Left lung (tissue), 4 donors: ENCODE measurements at regions not wholly inside any gene's neighbourhood (a gene's known extent, or its start where the extent isn't known, plus 50 kb on each side); places are given as distances from the start of the nearest gene placed in this dataset.

ENCODE experiments used
- ATAC-seq: fragments of 200-7000 bp; cut with Tn5 transposase; one replicate; pipeline ENCODE4 v1.9.1; 2020; ENCODE audit warnings: moderate library complexity
- DNase-seq, 4 donors: peaks; one replicate each; pipeline ENCODE4 v3.0.0-alpha.2; 2013 to 2020
- H3K27ac ChIP-seq, 2 donors: fragments of 200-600 bp; sonication (generic) in 1 of 2; one replicate each; pipeline versions ENCODE4 v1.5.0 to v1.8.0; 2020 to 2021
- H3K27me3 ChIP-seq, 2 donors: fragments of 200-600 bp; sonication (generic) in 1 of 2; one replicate each; pipeline versions ENCODE4 v1.5.0 to v1.8.0; 2020 to 2021
- H3K36me3 ChIP-seq, 2 donors: fragments of 200-600 bp; sonication (generic) in 1 of 2; one replicate each; pipeline versions ENCODE4 v1.5.0 to v1.8.0; 2020 to 2021
- H3K4me1 ChIP-seq, 2 donors: fragments of 200-600 bp; one replicate each; pipeline ENCODE4 v1.8.0; 2021
- H3K4me3 ChIP-seq, 2 donors: fragments of 200-600 bp; sonication (generic) in 1 of 2; one replicate each; pipeline versions ENCODE4 v1.5.0 to v1.8.0; 2020 to 2021; ENCODE audit warnings: mild to moderate bottlenecking in 1 of 2
- H3K9me3 ChIP-seq, 2 donors: fragments of 200-600 bp; sonication (generic) in 1 of 2; one replicate each; pipeline versions ENCODE4 v1.5.0 to v1.8.0; 2020 to 2021
- intact Hi-C, 2 donors: fragments of 100-400 bp; cut with DNase I; formaldehyde crosslinking; loops; one replicate each; pipeline versions ENCODE4 v1.11.2 to v1.14.2; 2022
- TF ChIP-seq, protein P1 (sequence below), 2 donors: fragments of 200-600 bp; sonication (generic) in 1 of 2; IDR thresholded peaks; one replicate each; pipeline versions ENCODE4 v1.5.0 to v1.8.0; 2021; ENCODE audit warnings: antibody characterized with exemption in 2 of 2
- donor health status: DM: no; HTN: yes; CAD: no.
- donor health status: DM: no; HTN: no; CAD: no.

- intact Hi-C loops = no loop called here
- no peaks in the 10 kb centered on the region for H3K4me1 ChIP-seq
- H3K27ac ChIP-seq = no peak overlapping the region
- no peaks in the 10 kb centered on the region for H3K27me3 ChIP-seq
- no peak for DNase-seq
- H3K9me3 ChIP-seq = peaks cover 0 to 6% of the 10 kb centered on the region in 2 donors
- H3K4me3 ChIP-seq = no peak overlapping the region
- H3K36me3 ChIP-seq = no peaks in the 10 kb centered on the region
- no peak for ATAC-seq
- TF ChIP-seq, protein P1, sequence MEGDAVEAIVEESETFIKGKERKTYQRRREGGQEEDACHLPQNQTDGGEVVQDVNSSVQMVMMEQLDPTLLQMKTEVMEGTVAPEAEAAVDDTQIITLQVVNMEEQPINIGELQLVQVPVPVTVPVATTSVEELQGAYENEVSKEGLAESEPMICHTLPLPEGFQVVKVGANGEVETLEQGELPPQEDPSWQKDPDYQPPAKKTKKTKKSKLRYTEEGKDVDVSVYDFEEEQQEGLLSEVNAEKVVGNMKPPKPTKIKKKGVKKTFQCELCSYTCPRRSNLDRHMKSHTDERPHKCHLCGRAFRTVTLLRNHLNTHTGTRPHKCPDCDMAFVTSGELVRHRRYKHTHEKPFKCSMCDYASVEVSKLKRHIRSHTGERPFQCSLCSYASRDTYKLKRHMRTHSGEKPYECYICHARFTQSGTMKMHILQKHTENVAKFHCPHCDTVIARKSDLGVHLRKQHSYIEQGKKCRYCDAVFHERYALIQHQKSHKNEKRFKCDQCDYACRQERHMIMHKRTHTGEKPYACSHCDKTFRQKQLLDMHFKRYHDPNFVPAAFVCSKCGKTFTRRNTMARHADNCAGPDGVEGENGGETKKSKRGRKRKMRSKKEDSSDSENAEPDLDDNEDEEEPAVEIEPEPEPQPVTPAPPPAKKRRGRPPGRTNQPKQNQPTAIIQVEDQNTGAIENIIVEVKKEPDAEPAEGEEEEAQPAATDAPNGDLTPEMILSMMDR (IDR thresholded peaks at IDR 0.05) = no peak
Measured at GRCh38 chr4:96193061-96193460, 353.2 kb downstream of the PDHA2 start.

DNA sequence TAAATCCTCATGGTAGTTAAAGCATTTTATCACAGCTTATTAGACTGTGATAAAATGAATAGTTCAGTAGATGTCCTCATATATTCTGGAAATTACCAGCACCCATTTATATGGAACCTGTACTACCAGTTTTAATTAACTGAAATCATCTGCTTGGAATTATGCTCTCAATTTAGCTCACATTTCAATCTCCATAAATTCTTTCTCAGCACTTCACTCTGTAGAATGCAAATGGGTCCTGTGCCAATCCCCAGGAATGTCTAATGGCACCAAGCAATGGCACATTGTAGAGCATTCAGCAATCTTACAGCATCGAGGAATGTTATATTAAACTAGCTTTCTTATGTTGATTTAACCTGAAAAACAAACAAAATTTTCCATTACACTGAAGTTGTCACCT is 355.1 kb downstream of the PDHA2 start:
- DNase-seq = no peak

GRCh38 chr4:96205143-96205936 is 365.4 kb downstream of the PDHA2 start:
- no peaks in the 10 kb centered on the region for H3K4me1 ChIP-seq
- TF ChIP-seq, protein P1 (IDR thresholded peaks at IDR 0.05) = no peak
- H3K36me3 ChIP-seq = no peaks in the 10 kb centered on the region
- intact Hi-C loops = no loop called here
- H3K27ac ChIP-seq = no peak overlapping the region
- ATAC-seq (no peak), DNase-seq (no peak)
- H3K9me3 ChIP-seq = peaks cover 0 to 6% of the 10 kb centered on the region in 2 donors
- no peaks in the 10 kb centered on the region for H3K27me3 ChIP-seq
- no peak overlapping the region for H3K4me3 ChIP-seq

More for the DNA sequence above, 355.1 kb downstream of the PDHA2 start:
- H3K36me3 ChIP-seq = no peaks in the 10 kb centered on the region
- peaks cover 0 to 6% of the 10 kb centered on the region in 2 donors for H3K9me3 ChIP-seq
- H3K4me1 ChIP-seq = no peaks in the 10 kb centered on the region
- H3K27ac ChIP-seq = no peak overlapping the region
- H3K4me3 ChIP-seq = no peak overlapping the region
- intact Hi-C loops = no loop called here
- TF ChIP-seq, protein P1 (IDR thresholded peaks at IDR 0.05) = no peak
- no peaks in the 10 kb centered on the region for H3K27me3 ChIP-seq
- ATAC-seq = no peak

GRCh38 chr4:96227515-96227914 is 387.6 kb downstream of the PDHA2 start:
- H3K36me3 ChIP-seq = no peaks in the 10 kb centered on the region
- H3K27me3 ChIP-seq = no peaks in the 10 kb centered on the region
- intact Hi-C loops = no loop called here
- ATAC-seq (no peak), DNase-seq (no peak)
- no peak overlapping the region for H3K27ac ChIP-seq
- H3K4me3 ChIP-seq = no peak overlapping the region
- no peaks in the 10 kb centered on the region for H3K9me3 ChIP-seq
- H3K4me1 ChIP-seq = no peaks in the 10 kb centered on the region
- TF ChIP-seq, protein P1 (IDR thresholded peaks at IDR 0.05) = no peak

DNA sequence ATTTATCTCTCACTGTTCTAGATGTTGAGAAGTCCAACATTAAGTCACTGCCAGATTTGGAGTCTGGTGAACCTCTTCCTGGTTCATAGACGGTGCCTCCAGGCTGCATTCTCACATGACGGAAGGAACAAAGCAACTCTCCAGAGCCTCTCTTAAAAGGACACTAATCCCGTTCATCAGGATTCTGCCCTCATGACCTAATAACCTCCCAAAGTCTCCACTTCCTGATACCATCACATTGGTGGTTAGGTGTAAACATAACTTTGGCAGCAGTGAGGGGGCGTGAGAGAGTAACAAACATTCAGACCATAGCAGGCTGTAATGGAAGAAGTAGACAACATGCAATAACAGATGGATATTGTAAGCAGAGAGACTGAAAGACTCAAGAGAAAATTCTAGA is 388.6 kb downstream of the PDHA2 start:
- H3K4me1 ChIP-seq = no peaks in the 10 kb centered on the region
- H3K36me3 ChIP-seq = no peaks in the 10 kb centered on the region

More for the DNA sequence above, 388.6 kb downstream of the PDHA2 start:
- Histone ChIP-seq H3K27me3 (no peaks in the 10 kb centered on the region), H3K27ac (no peak overlapping the region), H3K4me3 (no peak overlapping the region), H3K9me3 (no peaks in the 10 kb centered on the region)
- DNase-seq (no peak), ATAC-seq (no peak)
- TF ChIP-seq, protein P1 (IDR thresholded peaks at IDR 0.05) = no peak
- intact Hi-C loops = no loop called here
